Retina (tissue), 1 donor: ENCODE measurements at regions not wholly inside any gene's neighbourhood (a gene's known extent, or its start where the extent isn't known, plus 50 kb on each side); places are given as distances from the start of the nearest gene placed in this dataset.
"Not testable (repeated sequence)": the region's sequence is repeated elsewhere in the genome, so short reads cannot be mapped to it uniquely, and the experiment has no call there.

ENCODE experiments used
- DNase-seq: peaks from one replicate; pipeline ENCODE4 v3.0.0-alpha.2; 2016

DNA sequence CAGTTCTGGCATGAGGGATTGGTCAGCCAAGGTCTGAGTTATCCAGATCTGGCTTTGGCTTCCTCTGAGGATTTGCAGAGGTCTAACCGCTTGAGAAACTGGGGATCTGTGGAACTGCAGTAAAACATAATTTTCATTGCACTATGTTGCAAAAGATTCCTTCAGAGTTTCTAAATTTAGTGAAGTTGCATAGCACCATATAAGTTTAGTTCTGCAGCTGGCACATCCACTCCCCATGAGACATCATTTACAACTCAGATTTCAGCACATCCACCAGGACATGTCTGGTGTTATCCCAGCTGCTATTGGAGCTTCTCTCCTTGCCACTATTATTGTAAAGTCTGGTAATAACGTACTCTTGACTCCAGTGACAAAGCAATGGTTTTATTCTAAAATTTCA, 181.5 kb downstream of the CWF19L2 start:
- no peak for DNase-seq

- no peak for DNase-seq
Measured at GRCh38 chr11:107275632-107276031, 182.0 kb downstream of the CWF19L2 start.

DNA sequence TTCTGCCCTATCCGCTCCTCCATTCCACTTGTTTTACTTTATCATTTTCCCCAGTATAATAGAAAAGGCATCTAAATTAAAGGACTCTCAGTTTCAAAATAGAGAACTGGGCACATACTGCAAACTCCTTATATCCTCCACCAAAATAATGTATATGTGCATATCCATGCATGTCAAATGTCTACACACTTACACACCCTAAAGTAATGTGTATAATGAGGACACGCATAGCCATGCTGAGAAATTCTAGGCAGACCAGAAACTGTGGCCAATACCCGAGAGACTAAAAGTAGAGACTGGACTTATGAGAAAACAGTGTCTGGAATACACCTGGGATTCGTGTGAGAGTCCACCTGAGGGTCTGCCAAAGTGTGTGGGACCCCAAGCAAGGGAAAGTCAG, 183.5 kb downstream of the CWF19L2 start:
- DNase-seq, result no peak

GRCh38 chr11:107272561-107272960, 185.1 kb downstream of the CWF19L2 start:
- DNase-seq, result no peak

DNA sequence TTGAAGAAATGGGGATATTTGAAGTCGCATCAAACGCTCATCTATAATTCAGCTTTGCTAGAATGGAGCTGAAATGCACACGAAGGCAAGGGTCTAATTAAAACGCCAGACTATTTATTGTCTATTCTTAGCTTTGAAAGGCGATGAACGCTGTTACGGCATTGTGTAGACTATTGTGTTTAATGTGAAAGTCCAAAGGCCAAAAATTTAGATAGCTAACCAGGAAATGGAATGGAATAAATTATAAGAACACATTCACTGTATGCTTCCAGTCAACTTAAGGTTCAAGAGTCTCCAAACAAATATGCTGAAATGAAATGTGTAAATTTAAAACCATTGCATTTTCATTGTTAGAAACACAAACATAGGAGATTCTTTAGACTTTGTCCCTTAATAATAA, 186.2 kb downstream of the CWF19L2 start:
- DNase-seq, result no peak

GRCh38 chr11:107268977-107269376, 188.6 kb downstream of the CWF19L2 start:
- DNase-seq, result no peak

DNA sequence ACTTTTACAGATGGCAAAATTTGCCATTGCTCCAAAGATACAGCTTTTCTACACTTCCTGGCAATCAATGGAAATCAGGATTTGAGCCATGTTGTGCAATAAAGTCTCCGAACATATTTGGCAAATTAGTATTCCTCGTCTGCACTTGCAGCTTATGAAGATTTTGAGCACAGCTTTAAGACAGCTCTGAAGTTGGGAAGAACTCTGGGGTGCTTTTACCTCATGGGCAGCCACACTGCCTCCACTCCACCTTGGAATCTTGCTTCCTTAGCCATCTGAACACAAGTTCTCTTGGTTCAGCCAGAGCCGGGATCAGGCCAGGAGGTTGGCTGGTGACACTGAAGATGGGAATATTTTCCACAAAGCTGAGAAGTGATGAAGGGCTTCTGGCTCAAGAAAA, 191.2 kb downstream of the CWF19L2 start:
- DNase-seq, result no peak

DNA sequence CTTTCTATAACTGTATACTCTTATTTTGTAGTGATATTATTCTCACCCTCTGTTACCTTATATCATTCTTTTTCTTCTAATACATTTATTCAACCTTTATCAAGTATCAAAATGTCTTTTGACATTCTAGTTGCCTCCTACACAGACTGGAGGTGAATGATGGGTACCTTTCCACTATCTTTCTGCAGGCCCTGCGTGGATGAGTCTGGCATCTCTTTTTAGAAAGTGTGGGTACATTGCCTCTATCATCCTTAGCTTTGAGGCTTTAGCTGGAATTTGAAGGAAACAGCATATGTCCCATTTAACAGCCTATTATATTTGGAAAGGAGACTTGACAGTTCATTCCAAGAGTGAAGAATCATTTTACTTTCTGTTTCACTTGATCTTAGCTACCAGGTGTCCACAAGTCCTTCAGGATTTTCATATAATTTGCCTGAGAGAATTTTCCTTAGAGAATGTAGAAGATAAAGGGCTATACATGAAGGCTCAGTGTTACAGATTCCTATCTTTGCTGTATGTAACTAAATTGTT, 192.0 kb downstream of the CWF19L2 start:
- no peak for DNase-seq

- no peak for DNase-seq
Measured at GRCh38 chr11:107263844-107264563, 193.6 kb downstream of the CWF19L2 start.

- DNase-seq, result no peak
Measured at GRCh38 chr11:107259811-107260221, 197.8 kb downstream of the CWF19L2 start.

- DNase-seq, result no peak
Measured at GRCh38 chr11:107257710-107258109, 199.9 kb downstream of the CWF19L2 start.

DNA sequence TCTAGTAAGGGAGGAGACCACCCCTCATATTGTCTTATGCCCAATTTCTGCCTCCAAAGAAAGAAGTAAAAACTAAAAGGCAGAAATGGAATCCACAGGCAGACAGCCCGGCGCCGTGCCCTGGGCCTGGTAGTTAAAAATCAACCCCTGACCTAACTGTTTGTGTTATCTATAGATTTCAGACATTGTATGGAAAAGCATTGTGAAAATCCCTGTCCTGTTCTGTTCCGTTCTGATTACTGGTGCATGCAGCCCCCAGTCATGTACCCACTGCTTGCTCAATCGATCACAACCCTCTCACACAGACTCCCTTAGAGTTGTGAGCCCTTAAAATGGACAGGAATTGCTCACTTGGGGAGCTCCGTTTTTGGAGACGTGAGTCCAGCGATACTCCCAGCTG, 204.0 kb downstream of the CWF19L2 start:
- DNase-seq, result not testable (repeated sequence)

- no peak for DNase-seq
Measured at GRCh38 chr11:107252429-107253161, 205.0 kb downstream of the CWF19L2 start.

DNA sequence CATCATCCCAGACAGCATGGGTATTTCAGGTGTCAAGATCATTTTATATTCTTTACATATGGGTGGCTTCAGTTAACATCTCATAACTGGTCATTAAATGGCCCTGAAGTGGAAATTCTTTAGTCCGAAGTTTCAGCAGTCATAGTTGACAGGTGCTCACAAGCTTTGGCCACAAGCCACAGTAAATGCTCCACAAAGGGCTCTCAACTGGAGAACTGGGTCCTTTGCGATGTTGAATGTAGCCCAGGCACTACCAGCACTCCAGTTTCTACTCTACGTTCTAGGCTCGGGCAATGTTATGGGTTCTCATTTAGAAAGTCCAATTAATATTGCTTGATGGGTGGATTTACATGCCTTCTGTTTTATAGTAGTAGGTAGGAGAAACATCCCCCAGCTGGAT, 206.3 kb downstream of the CWF19L2 start:
- no peak for DNase-seq

- DNase-seq, result no peak
Measured at GRCh38 chr11:107250017-107250416, 207.6 kb downstream of the CWF19L2 start.

GRCh38 chr11:107249054-107249453, 208.6 kb downstream of the CWF19L2 start:
- DNase-seq, result no peak

- DNase-seq, result no peak
Measured at GRCh38 chr11:107247167-107247861, 210.3 kb downstream of the CWF19L2 start.

DNA sequence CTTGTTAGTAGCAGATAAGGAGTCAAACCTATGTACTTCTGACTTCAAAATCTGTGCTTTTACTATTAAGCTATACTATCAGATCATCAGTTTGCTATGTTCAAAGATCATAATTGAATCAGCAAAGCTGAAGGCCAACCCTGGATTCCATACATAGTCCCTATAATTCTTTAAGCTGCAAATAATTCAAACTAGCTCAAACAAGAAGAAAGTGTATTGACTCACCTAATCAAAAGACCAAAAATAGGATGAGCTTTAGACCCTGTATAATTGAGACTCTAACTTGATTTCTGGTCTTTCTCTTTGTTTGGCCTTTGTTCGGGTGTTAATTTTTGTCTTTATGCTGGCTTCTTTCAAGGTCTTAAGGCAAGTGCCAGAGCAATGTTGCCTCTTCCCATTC, 213.7 kb downstream of the CWF19L2 start:
- no peak for DNase-seq

DNA sequence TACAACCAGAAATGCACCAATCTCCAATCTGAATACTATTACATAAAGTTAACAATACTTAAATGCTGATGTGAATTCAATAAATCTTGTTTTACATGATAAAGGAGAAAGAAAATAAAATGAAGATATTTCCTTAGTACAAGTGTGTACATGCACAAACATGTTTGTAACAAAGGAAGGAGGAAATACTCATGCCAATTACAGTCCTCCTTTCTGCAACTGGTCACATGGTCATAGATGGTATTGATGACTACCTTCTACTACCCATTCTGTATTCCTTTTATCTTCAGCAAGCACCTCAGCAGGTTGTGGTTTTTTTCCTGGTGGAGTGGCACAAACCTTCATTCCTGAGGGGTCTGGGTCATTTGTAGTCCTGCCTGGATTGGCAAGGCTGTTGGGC, 214.2 kb upstream of the GUCY1A2 start:
- DNase-seq, result no peak

- DNase-seq, result no peak
Measured at GRCh38 chr11:107224836-107225235, 206.6 kb upstream of the GUCY1A2 start.

- no peak for DNase-seq
Measured at GRCh38 chr11:107222916-107223460, 204.7 kb upstream of the GUCY1A2 start.

DNA sequence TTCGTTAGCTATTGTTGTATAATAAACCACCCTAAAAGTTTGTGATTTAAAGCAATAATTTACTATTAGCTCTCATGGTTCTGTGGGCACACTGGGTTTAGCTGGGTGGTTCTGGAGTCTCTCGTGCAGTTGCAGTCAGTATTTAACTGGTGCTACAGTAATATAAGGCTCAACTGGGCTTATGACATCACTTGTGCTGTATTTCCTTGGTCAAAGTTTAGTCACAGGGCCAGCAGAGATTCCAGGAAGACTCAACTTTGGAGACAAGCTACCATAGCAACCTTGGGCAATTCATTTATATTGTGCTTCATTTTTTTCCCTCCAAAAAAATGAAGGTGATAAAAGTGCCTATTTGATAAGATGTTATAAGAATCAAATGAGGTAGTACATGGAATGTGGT, 204.2 kb upstream of the GUCY1A2 start:
- DNase-seq, result no peak

DNA sequence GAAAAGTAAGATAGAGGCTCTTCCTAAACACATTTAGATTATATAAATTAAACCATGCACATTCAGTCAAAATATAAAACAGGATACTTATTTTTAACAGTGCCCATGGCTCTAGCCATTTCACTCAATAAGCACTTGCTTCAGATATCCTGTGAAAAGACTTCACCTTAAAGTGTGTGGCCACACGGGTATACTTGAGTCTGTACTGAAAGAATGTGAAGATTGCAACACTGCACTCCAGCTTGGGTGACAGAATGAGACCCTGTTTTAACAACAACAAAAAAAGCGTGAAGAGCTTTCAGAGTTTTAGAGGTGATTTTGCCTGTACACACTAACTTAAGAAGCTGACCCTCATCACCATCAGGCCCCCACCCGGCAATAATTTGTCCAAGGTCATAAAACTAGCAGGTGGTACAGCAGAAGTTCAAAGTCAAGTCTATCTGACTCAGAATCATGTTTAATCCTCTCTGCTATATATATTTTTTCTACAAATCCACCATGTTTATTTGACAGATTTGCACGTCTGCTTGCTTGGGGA, 203.5 kb upstream of the GUCY1A2 start:
- no peak for DNase-seq
